Nephron progenitor cell (in vitro differentiated cells): ENCODE measurements at regions not wholly inside any gene's neighbourhood (a gene's known extent, or its start where the extent isn't known, plus 50 kb on each side); places are given as distances from the start of the nearest gene placed in this dataset.
A peak's percentile ranks its signal among the peaks of the same experiment; 100 is the strongest.
"Not testable (repeated sequence)": the region's sequence is repeated elsewhere in the genome, so short reads cannot be mapped to it uniquely, and the experiment has no call there.

ENCODE experiments used
- DNase-seq: peaks from one replicate; pipeline ENCODE4 v3.0.0; 2021
- H3K27ac Mint-ChIP-seq: 2 replicates; pipeline ENCODE4 v1.8.0; 2021; ENCODE audit warnings: mild to moderate bottlenecking, moderate library complexity, mixed read lengths
- H3K27me3 Mint-ChIP-seq: 2 replicates; pipeline ENCODE4 v1.8.0; 2021; ENCODE audit warnings: mild to moderate bottlenecking, low read depth, mixed read lengths; ENCODE audit not compliant: poor library complexity
- H3K36me3 Mint-ChIP-seq: 2 replicates; pipeline ENCODE4 v1.8.0; 2021; ENCODE audit warnings: low read depth, mixed read lengths
- H3K4me1 Mint-ChIP-seq: 2 replicates; pipeline ENCODE4 v1.8.0; 2021; ENCODE audit warnings: mixed read lengths
- H3K4me3 Mint-ChIP-seq: 2 replicates; pipeline ENCODE4 v1.8.0; 2021; ENCODE audit warnings: mild to moderate bottlenecking, moderate library complexity, mixed read lengths
- H3K9me3 Mint-ChIP-seq: 2 replicates; pipeline ENCODE4 v1.8.0; 2021; ENCODE audit warnings: mild to moderate bottlenecking, moderate library complexity, mixed read lengths
- CTCF ChIP-seq: fragments of 200-600 bp; sonication (generic); IDR thresholded peaks from 2 replicates; pipeline ENCODE4 v1.5.0; 2021; ENCODE audit warnings: antibody characterized with exemption

DNA sequence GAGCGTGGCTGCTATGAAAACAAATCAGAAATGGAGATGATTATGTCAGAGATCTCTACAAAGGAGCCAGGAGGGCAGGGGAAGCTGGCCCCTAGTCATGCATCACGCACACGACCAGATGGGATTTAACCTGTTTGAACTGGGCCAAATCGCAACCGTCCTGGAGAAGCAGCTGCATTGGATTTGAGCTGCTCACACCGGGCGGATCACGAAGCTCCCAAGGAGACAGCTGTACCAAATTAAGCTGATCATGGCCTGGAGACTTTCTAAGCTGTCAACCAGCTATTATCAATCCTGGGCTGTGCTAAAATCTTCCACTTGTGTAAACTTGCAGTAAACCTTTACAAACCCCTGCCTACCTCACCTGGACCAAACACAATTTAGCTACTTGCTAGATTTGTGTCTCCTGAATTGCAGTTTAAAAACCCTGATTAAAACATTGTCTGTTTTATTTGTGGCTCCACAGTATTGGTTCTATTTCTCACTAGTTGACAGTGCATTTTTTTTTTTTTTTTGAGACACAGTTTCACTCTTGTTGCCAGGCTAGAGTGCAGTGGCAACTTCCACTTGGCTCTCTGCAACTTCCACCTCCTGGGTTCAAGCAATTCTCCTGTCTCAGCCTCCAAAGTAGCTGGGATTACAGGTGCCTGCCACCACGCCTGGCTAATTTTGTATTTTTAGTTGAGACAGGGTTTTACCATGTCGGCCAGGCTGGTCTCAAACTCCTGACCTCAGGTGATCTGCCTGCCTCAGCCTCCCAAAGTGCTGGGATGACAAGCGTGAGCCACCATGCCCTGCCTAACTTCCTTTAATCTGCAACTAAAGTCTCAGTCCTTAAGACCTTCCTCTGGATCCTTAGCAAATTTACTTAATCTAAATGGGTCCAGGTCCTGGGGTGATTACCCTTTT, 98.3 kb upstream of the GRIN2A start:
- no peak overlapping the region for H3K4me3 Mint-ChIP-seq
- peaks cover 12% of the 10 kb centered on the region for H3K36me3 Mint-ChIP-seq
- H3K9me3 Mint-ChIP-seq, result peaks cover 33% of the 10 kb centered on the region
- no peak for DNase-seq
- peaks cover 66% of the 10 kb centered on the region for H3K4me1 Mint-ChIP-seq
- TF ChIP-seq CTCF, result no peak
- peak overlapping the region; percentile 38 for H3K27ac Mint-ChIP-seq
- H3K27me3 Mint-ChIP-seq, result peaks cover 7% of the 10 kb centered on the region

DNA sequence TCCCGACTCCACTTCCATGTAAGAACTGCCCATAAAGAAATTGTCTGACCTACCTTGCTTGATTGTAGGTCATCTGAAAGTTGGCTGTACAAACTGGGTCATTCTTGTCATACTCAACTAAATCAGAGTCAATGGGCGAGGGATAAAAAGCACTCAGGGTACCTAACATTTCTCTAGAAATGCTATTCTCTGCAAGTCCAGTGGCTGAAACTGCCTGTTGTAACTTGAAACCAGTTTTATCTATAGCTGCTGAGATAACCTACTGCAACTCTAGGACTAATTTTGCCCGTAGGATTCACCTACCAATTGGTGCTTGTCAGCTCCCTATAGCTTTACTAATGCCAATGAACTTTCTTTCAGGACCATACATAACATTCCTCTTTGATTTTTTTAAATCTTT, 100.1 kb upstream of the GRIN2A start:
- TF ChIP-seq CTCF, result no peak
- Mint-ChIP-seq H3K36me3 (peaks cover 8% of the 10 kb centered on the region), H3K9me3 (peaks cover 27% of the 10 kb centered on the region), H3K27ac (peak overlapping the region; percentile 88), H3K27me3 (peaks cover 2% of the 10 kb centered on the region), H3K4me3 (no peak overlapping the region), H3K4me1 (peaks cover 59% of the 10 kb centered on the region)
- DNase-seq, result no peak

DNA sequence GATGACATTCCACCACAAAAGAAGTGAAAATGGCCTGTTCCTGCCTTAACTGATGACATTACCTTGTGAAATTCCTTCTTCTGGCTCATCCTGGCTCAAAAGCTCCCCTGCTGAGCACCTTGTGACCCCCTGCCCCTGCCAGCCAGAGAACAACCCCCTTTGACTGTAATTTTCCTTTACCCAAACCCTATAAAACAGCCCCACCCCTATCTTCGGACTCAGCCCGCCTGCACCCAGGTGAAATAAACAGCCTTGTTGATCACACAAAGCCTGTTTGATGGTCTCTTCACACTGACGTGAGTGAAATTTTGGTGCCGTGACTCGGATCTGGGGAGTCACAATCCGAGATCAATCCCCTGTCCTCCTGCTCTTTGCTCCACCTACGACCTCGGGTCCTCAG, 101.0 kb upstream of the GRIN2A start:
- H3K9me3 Mint-ChIP-seq, result peaks cover 19% of the 10 kb centered on the region
- not testable (repeated sequence) for H3K27me3 Mint-ChIP-seq, H3K4me3 Mint-ChIP-seq, H3K36me3 Mint-ChIP-seq, H3K27ac Mint-ChIP-seq, DNase-seq
- H3K4me1 Mint-ChIP-seq, result peaks cover 59% of the 10 kb centered on the region

DNA sequence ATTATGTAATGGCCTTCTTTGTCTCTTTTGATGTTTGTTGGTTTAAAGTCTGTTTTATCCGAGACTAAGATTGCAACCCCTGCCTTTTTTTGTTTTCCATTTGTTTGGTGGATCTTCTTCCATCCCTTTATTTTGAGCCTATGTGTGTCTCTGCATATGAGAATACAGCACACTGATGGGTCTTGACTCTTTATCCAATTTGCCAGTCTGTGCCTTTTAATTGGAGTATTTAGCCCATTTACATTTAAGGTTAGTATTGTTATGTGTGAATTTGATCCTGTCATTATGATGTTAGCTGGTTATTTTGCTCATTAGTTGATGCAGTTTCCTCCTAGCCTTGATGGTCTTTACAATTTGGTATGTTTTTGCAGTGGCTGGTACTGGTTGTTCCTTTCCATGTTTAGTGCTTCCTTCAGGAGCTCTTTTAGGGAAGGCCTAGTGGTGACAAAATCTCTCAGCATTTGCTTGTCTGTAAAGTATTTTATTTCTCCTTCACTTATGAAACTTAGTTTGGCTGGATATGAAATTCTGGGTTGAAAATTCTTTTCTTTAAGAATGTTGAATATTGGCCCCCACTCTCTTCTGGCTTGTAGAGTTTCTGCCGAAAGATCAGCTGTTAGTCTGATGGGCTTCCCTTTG, 95.3 kb upstream of the ATF7IP2 start:
- H3K27ac Mint-ChIP-seq, H3K27me3 Mint-ChIP-seq, H3K4me1 Mint-ChIP-seq, DNase-seq, H3K4me3 Mint-ChIP-seq: not testable (repeated sequence)
- H3K9me3 Mint-ChIP-seq, result peaks cover 71% of the 10 kb centered on the region
- peaks cover 43% of the 10 kb centered on the region for H3K36me3 Mint-ChIP-seq

- H3K4me1 Mint-ChIP-seq, result peaks cover 17% of the 10 kb centered on the region
- DNase-seq, H3K4me3 Mint-ChIP-seq, H3K27me3 Mint-ChIP-seq, H3K27ac Mint-ChIP-seq: not testable (repeated sequence)
- peaks cover 84% of the 10 kb centered on the region for H3K9me3 Mint-ChIP-seq
- peaks cover 53% of the 10 kb centered on the region for H3K36me3 Mint-ChIP-seq
Observed at GRCh38 chr16:10292197-10292596, 93.7 kb upstream of the ATF7IP2 start.

- not testable (repeated sequence) for H3K27ac Mint-ChIP-seq, H3K27me3 Mint-ChIP-seq, H3K4me3 Mint-ChIP-seq, DNase-seq
- Mint-ChIP-seq H3K4me1 (peaks cover 24% of the 10 kb centered on the region), H3K36me3 (peaks cover 60% of the 10 kb centered on the region), H3K9me3 (peaks cover 92% of the 10 kb centered on the region)
Observed at GRCh38 chr16:10292976-10293375, 92.9 kb upstream of the ATF7IP2 start.

GRCh38 chr16:10294153-10294552, 91.7 kb upstream of the ATF7IP2 start:
- not testable (repeated sequence) for DNase-seq, H3K27ac Mint-ChIP-seq, H3K27me3 Mint-ChIP-seq, H3K4me3 Mint-ChIP-seq
- peaks cover 36% of the 10 kb centered on the region for H3K4me1 Mint-ChIP-seq
- peaks cover 95% of the 10 kb centered on the region for H3K9me3 Mint-ChIP-seq
- peaks cover 60% of the 10 kb centered on the region for H3K36me3 Mint-ChIP-seq

DNA sequence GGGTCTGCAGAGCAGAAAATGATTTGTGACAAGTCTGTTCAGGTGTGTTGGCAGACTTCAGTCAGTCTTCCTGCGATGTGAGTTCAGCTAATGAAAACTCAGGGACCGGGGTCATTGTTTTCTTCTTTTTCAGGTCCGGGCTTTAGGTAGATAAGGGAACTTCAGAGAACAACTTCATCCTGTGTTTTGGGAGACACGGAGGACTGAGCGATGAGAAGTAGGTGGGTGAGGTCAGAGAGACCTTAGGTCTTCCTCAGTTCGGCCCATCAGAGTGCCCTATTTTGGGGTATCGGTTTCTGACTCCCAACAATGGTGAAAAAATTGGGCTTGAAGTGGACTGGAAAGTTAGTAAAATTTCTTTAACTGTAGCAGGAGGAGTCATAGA, 88.9 kb upstream of the ATF7IP2 start:
- Mint-ChIP-seq H3K27ac (peak overlapping the region; percentile 95), H3K4me1 (peaks cover 42% of the 10 kb centered on the region), H3K9me3 (peaks cover 75% of the 10 kb centered on the region), H3K36me3 (peaks cover 49% of the 10 kb centered on the region), H3K4me3 (no peak overlapping the region), H3K27me3 (peaks cover 7% of the 10 kb centered on the region)
- no peak for TF ChIP-seq CTCF
- DNase-seq, result no peak
